ENCODE measurements at regions not wholly inside any gene's neighbourhood (a gene's known extent, or its start where the extent isn't known, plus 50 kb on each side); places are given as distances from the start of the nearest gene placed in this dataset.

GRCh38 chr13:109448629-109449028 lies 337.8 kb downstream of the IRS2 start:
- no peaks in the 10 kb centered on the region for H3K9me3 ChIP-seq (ENCODE audit: control insufficient read depth in 1 of 2, insufficient read depth in 1 of 2, low read length in 2 of 2)
- H3K27ac Mint-ChIP-seq: no peak overlapping the region
- no peaks in the 10 kb centered on the region for H3K36me3 ChIP-seq (ENCODE audit: insufficient read depth, low read length)
- POLR2A ChIA-PET: no interaction called here
- DNase-seq (no peak), ATAC-seq (ENCODE audit: poor library complexity) (no peak)
- CTCF ChIA-PET: no interaction called here
- intact Hi-C loops (cut with DNase I, micrococcal nuclease): no loop called here
- no peak overlapping the region for H3K27ac ChIP-seq (ENCODE audit: low read depth in 1 of 2, low read length in 2 of 2)
- no peaks in the 10 kb centered on the region for H3K36me3 Mint-ChIP-seq (ENCODE audit: low read depth)
- peaks cover 13% of the 10 kb centered on the region for H3K27me3 Mint-ChIP-seq
- no peak overlapping the region for H3K4me3 ChIP-seq (ENCODE audit: low read length)
- H3K27me3 ChIP-seq (ENCODE audit: control insufficient read depth in 1 of 2, insufficient read depth in 2 of 2, low read length in 2 of 2): no peaks in the 10 kb centered on the region
- no peak overlapping the region for H3K4me3 Mint-ChIP-seq
- no peaks in the 10 kb centered on the region for H3K4me1 Mint-ChIP-seq (ENCODE audit: low read depth)
- no peaks in the 10 kb centered on the region for H3K4me1 ChIP-seq (ENCODE audit: insufficient read depth, low read length)
- peaks cover 7% of the 10 kb centered on the region for H3K9me3 Mint-ChIP-seq
- TF ChIP-seq, protein P1, sequence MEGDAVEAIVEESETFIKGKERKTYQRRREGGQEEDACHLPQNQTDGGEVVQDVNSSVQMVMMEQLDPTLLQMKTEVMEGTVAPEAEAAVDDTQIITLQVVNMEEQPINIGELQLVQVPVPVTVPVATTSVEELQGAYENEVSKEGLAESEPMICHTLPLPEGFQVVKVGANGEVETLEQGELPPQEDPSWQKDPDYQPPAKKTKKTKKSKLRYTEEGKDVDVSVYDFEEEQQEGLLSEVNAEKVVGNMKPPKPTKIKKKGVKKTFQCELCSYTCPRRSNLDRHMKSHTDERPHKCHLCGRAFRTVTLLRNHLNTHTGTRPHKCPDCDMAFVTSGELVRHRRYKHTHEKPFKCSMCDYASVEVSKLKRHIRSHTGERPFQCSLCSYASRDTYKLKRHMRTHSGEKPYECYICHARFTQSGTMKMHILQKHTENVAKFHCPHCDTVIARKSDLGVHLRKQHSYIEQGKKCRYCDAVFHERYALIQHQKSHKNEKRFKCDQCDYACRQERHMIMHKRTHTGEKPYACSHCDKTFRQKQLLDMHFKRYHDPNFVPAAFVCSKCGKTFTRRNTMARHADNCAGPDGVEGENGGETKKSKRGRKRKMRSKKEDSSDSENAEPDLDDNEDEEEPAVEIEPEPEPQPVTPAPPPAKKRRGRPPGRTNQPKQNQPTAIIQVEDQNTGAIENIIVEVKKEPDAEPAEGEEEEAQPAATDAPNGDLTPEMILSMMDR (IDR thresholded peaks at IDR 0.05): no peak

DNA sequence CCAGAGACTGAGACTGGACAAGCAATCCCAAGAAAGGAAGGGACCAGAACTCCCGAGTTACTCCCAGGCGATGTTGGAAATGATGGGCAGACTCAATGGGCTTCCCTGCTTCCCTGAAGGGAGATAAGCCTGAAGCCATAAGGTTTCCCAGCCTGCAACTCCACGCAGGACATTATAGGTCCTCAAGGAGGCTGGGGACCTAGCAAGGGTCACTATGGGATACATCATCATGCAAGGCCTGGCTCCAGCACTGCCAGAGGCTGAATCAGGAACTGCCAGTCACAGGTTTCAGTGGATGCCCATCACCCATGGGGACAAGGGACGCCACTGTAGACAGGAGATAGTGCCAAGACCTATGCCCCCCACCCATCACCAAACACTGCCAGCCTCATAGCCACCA lies 338.7 kb downstream of the IRS2 start:
- Mint-ChIP-seq H3K4me1 (ENCODE audit: low read depth) (no peaks in the 10 kb centered on the region), H3K9me3 (peaks cover 7% of the 10 kb centered on the region), H3K27me3 (peaks cover 13% of the 10 kb centered on the region), H3K4me3 (no peak overlapping the region), H3K36me3 (ENCODE audit: low read depth) (no peaks in the 10 kb centered on the region), H3K27ac (no peak overlapping the region)
- Histone ChIP-seq H3K4me3 (ENCODE audit: low read length) (no peak overlapping the region), H3K4me1 (ENCODE audit: insufficient read depth, low read length) (no peaks in the 10 kb centered on the region), H3K27me3 (ENCODE audit: control insufficient read depth in 1 of 2, insufficient read depth in 2 of 2, low read length in 2 of 2) (no peaks in the 10 kb centered on the region), H3K36me3 (ENCODE audit: insufficient read depth, low read length) (no peaks in the 10 kb centered on the region), H3K9me3 (ENCODE audit: control insufficient read depth in 1 of 2, insufficient read depth in 1 of 2, low read length in 2 of 2) (no peaks in the 10 kb centered on the region), H3K27ac (ENCODE audit: low read depth in 1 of 2, low read length in 2 of 2) (no peak overlapping the region)
- POLR2A ChIA-PET: no interaction called here
- DNase-seq (no peak), ATAC-seq (ENCODE audit: poor library complexity) (no peak)
- TF ChIP-seq, protein P1 (IDR thresholded peaks at IDR 0.05): no peak
- CTCF ChIA-PET: no interaction called here
- intact Hi-C loops (cut with DNase I, micrococcal nuclease): no loop called here

GRCh38 chr13:109440320-109440719 lies 346.1 kb downstream of the IRS2 start:
- ChIA-PET CTCF (no interaction called here), POLR2A (no interaction called here)
- Histone ChIP-seq H3K36me3 (ENCODE audit: insufficient read depth, low read length) (no peaks in the 10 kb centered on the region), H3K4me1 (ENCODE audit: insufficient read depth, low read length) (no peaks in the 10 kb centered on the region), H3K9me3 (ENCODE audit: control insufficient read depth in 1 of 2, insufficient read depth in 1 of 2, low read length in 2 of 2) (peaks cover 0 to 3% of the 10 kb centered on the region in 2 experiments), H3K4me3 (ENCODE audit: low read length) (no peak overlapping the region), H3K27me3 (ENCODE audit: control insufficient read depth in 1 of 2, insufficient read depth in 2 of 2, low read length in 2 of 2) (peaks cover 0 to 3% of the 10 kb centered on the region in 2 experiments), H3K27ac (ENCODE audit: low read depth in 1 of 2, low read length in 2 of 2) (no peak overlapping the region)
- DNase-seq (no peak), ATAC-seq (ENCODE audit: poor library complexity) (no peak)
- intact Hi-C loops (cut with DNase I, micrococcal nuclease): no loop called here
- Mint-ChIP-seq H3K27me3 (peaks cover 5% of the 10 kb centered on the region), H3K36me3 (ENCODE audit: low read depth) (no peaks in the 10 kb centered on the region), H3K4me1 (ENCODE audit: low read depth) (no peaks in the 10 kb centered on the region), H3K4me3 (no peak overlapping the region), H3K27ac (no peak overlapping the region), H3K9me3 (peaks cover 5% of the 10 kb centered on the region)
- TF ChIP-seq, protein P1 (IDR thresholded peaks at IDR 0.05): no peak

Data from CD4-positive, alpha-beta T cell (primary cell).